ENCODE measurements at regions not wholly inside any gene's neighbourhood (a gene's known extent, or its start where the extent isn't known, plus 50 kb on each side); places are given as distances from the start of the nearest gene placed in this dataset.

GRCh38 chr5:158142156-158142555 is 283.2 kb upstream of the CLINT1 start:
- no peak for DNase-seq

GRCh38 chr5:158140120-158140731 is 281.3 kb upstream of the CLINT1 start:
- peak; percentile 89 for DNase-seq

- no peak for DNase-seq
Observed at GRCh38 chr5:158139161-158139560, 280.2 kb upstream of the CLINT1 start.

GRCh38 chr5:158135682-158136179 is 276.8 kb upstream of the CLINT1 start:
- DNase-seq: peak; percentile 78

GRCh38 chr5:158133369-158133768 is 274.4 kb upstream of the CLINT1 start:
- no peak for DNase-seq

- DNase-seq: no peak
Observed at GRCh38 chr5:158127536-158127935, 268.6 kb upstream of the CLINT1 start.

GRCh38 chr5:158126442-158127405 is 267.8 kb upstream of the CLINT1 start:
- DNase-seq: no peak

- DNase-seq: no peak
Observed at GRCh38 chr5:158124606-158125316, 265.8 kb upstream of the CLINT1 start.

GRCh38 chr5:158123595-158123994 is 264.6 kb upstream of the CLINT1 start:
- DNase-seq: no peak

- peak; percentile 9 for DNase-seq
Observed at GRCh38 chr5:158121678-158122077, 262.7 kb upstream of the CLINT1 start.

- no peak for DNase-seq
Observed at GRCh38 chr5:158120760-158121159, 261.8 kb upstream of the CLINT1 start.

GRCh38 chr5:158119961-158120723 is 261.2 kb upstream of the CLINT1 start:
- no peak for DNase-seq

GRCh38 chr5:158117467-158118160 is 258.7 kb upstream of the CLINT1 start:
- peak; percentile 50 for DNase-seq

GRCh38 chr5:158116965-158117364 is 258.0 kb upstream of the CLINT1 start:
- no peak for DNase-seq

- no peak for DNase-seq
Observed at GRCh38 chr5:158115468-158115867, 256.5 kb upstream of the CLINT1 start.

- DNase-seq: no peak
Observed at GRCh38 chr5:158108177-158108576, 249.2 kb upstream of the CLINT1 start.

- DNase-seq: no peak
Observed at GRCh38 chr5:158100373-158100888, 241.5 kb upstream of the CLINT1 start.

GRCh38 chr5:158099571-158100105 is 240.7 kb upstream of the CLINT1 start:
- no peak for DNase-seq

- no peak for DNase-seq
Observed at GRCh38 chr5:158096835-158097234, 237.9 kb upstream of the CLINT1 start.

GRCh38 chr5:158086856-158087255 is 227.9 kb upstream of the CLINT1 start:
- DNase-seq: no peak

- no peak for DNase-seq
Observed at GRCh38 chr5:158084292-158084691, 225.3 kb upstream of the CLINT1 start.
